ENCODE measurements at regions not wholly inside any gene's neighbourhood (a gene's known extent, or its start where the extent isn't known, plus 50 kb on each side); places are given as distances from the start of the nearest gene placed in this dataset.
A peak's percentile ranks its signal among the peaks of the same experiment; 100 is the strongest.
"Not testable (repeated sequence)": the region's sequence is repeated elsewhere in the genome, so short reads cannot be mapped to it uniquely, and the experiment has no call there.

DNA sequence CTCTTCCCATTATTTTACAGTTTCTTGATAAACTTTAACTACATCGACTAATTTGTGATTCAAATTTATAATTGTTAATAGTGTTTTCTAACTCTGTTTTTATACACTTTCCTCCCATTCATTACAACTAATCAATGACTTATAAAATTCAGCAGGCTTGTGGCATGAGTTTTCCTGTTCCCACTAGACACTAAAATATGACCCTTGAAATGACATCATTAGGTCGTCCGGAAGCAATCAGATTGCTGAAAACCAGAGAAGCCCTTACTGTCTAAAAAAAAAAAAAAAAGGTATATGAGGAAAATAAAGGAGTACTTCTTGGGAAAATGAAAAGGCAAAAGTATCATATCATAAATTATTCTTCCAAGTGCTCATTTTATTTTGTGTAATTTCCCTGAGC, 553.7 kb downstream of the ZNF608 start:
- FAIRE-seq (no peak), DNase-seq (ENCODE audit: low spot score) (no peak)

DNA sequence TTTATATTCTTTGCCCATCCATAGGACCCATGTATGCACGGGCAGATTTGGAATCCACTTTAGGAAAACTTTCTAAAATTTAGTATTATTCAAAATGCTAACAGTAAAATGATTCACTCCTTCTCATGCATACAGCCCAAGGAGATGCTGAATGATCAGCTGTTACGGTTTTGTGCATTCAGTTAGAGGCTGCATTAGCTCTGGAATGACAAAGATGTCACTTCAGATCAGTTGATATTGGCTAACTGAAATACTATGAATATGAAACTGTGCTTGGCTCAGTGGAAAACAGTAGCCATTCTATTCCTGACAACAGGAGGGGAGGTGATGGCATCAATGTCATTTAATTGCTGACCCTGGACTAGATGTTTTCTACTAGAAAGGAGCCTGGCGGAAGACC, 560.7 kb downstream of the ZNF608 start:
- no peak for FAIRE-seq
- DNase-seq (ENCODE audit: low spot score): no peak

DNA sequence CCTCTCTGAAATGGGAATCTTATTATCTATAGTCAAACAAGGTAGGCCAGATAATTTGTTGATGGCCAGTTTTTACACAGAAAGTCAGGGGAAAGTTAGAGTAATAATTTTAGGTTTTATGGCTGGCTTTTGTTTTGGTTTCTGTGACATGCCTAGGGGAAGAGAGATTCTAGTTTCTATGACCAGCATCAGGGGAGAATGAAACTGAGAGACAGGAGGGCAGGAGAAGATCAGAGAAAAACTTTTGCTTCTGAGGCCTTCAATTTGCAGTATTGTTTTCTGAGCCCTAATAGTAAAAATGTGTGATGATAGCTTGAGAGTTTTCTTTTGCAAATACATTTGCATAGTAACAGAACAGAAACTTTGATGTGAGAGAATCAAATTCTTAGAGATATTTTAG, 564.3 kb downstream of the ZNF608 start:
- FAIRE-seq: no peak
- no peak for DNase-seq (ENCODE audit: low spot score)

DNA sequence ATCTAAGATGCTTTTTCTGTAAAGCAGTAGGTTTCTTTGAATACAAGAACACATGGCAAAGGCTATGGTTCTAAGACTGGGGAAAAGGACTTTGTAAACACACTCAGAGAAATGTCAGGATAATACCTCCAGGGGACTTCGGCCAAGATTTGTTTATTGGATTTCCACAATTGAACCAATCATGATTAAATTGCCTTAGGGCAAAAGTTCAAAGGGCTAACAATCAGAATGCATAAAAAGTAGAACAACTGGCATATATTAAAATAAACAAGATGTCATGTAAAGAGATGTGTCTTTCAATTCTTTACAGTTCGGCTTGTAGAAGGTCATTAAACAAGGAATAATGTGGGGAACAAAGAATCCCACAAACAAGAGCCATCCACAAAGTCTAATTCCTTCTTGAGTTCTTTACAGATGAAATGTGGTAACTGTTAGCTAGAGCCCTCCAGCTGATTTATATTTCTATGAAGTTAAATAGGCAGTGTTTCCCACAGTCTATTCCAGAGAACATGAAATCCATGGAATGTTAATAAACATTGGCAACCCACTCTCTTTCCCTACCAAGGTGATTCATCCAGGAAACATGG, 565.5 kb downstream of the ZNF608 start:
- no peak for FAIRE-seq
- no peak for DNase-seq (ENCODE audit: low spot score)

DNA sequence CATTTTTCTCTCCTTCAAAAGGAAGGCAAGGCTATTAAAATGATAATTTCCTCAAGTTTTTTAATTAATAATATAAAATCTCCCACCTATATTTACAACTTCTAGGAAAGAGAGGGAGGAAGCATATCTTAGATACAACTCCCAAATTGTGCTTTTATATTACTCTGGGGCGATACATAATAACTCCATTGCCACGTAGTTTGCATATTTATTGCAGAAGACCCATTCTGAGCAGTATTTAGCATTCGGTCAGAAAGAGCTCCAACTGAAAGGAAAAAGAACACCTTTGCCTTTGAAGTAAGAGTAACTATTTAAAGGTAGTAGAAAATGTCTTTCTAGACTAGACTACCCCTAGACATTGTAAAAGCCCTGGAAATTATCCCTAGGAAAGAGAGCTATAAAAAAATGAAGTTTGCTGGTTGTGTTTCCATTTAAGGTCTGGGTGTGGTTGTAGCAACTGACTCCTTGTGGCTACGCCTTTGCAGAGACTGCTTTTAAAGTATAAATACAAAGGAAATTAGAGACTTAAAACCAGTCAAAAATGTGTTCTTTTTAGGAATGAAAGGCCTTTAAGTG, 566.1 kb downstream of the ZNF608 start:
- DNase-seq (ENCODE audit: low spot score) (no peak), FAIRE-seq (no peak)

DNA sequence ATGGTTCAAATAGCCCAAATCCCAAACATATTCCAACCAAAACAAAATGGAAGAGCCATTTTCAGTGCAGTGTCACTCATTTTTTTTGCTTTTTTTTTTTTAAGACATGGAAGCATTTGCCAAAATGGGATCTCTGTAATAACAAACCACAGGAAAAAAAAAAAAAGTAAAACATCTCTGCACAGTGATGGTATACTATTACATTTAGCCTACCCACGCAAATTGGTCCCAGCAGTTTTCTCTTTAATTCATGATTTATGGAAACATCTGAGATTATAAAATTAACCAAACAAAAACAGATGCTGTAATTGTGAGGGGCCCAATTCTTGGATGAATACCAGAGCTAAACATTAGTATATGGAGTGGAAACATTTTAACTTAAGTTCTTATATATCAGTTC, 566.6 kb downstream of the ZNF608 start:
- no peak for DNase-seq (ENCODE audit: low spot score)
- FAIRE-seq: no peak

DNA sequence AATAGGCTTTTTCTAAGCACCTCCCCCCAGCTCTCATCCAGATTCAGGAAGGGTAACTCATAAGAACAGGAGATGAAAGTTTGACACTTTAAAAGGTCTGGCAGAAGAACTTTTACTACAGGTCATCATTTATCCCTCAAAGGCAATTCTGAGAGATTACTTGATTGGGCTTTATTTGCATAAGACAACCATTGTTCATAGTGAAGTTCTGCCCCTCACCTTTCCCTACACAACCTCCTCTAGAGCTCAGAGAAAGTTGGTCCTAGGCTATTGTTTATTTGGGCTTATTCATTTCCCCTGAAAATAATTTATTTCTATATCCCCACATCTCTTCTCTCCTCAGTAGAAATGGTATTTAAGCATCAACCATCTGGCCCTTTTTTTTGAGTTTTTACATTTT, 568.4 kb downstream of the ZNF608 start:
- DNase-seq (ENCODE audit: low spot score): no peak
- FAIRE-seq: no peak

DNA sequence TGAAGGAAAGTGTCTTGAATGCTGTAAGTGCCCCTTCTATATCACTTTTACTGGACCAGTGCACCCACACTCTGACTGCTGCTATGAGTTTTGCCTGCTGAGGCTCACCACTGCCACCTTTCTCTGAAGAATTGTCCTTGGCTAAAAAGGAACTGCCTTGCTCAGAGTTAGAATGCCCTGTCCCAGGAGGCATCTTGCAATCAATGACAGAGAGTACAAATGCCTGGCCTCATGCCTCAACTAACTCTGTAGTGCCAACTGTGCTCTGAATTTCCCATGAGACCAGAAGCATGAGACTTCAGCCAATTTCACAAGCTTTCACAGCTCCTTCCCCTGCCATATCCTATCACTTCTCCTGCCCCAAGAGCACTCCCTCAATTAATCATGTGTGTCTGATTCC, 569.7 kb downstream of the ZNF608 start:
- no peak for FAIRE-seq
- no peak for DNase-seq (ENCODE audit: low spot score)

DNA sequence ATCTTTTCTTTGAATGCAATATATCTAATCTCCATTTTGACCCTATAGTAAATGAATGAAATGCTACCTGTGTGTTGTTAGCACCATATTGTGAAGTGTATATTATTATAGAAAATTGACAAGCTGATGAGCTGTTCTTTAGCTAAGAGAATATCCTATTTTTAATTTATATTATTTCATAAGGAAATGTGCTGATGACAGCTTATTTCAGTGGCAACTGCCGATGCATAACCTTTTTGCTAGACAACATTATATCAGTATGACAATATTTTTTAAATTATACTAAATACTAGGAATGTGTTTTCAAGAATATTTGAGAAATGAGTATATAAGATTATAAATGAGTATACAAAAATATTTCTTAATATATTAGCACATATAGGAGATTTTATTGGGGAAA, 573.1 kb downstream of the ZNF608 start:
- DNase-seq (ENCODE audit: low spot score) (no peak), FAIRE-seq (no peak)

DNA sequence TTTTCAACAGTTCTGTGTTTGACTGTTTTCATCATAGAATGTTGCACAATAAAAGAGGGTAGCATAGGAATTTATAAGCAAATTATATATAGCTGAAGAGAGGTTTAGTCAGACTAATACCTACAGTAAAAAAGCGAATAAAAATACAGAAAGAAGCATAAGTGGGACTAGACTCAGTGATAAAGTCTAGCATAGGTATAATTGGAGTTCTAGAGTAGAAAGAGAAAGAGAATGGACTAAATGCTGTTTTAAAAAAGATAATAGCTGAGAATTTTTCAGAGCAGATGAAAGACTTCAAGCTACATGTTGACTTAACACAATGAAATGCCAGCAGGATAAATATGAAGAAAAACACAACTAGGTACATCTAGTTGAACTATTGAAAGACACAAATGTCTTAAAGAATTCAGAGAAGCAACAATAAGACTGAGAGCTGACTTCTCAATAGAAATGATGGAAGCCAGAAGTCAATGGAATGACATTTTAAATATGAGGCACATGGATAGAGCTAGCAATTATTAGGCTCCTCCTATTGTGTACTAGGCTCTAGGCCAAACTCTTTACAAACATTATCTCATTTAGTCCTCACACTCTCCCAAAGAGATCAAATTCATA, 573.9 kb downstream of the ZNF608 start:
- FAIRE-seq (no peak), DNase-seq (ENCODE audit: low spot score) (no peak)

DNA sequence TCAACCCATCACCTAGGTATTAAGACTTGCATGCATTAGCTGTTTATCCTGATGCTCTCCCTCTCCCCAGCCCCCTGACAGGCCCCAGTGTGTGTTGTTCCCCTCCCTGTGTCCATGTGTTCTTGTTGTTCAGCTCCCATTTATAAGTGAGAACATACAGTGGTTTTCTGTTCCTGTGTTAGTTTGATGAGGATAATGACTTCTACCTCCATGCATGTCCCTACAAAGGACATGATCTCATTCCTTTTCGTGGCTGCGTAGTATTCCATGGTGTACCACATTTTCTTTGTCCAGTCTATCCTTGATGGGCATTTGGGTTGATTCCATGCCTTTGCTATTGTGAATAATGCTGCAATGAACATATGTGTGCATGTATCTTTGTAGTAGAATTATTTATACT, 578.3 kb downstream of the ZNF608 start:
- DNase-seq (ENCODE audit: low spot score); FAIRE-seq: not testable (repeated sequence)

DNA sequence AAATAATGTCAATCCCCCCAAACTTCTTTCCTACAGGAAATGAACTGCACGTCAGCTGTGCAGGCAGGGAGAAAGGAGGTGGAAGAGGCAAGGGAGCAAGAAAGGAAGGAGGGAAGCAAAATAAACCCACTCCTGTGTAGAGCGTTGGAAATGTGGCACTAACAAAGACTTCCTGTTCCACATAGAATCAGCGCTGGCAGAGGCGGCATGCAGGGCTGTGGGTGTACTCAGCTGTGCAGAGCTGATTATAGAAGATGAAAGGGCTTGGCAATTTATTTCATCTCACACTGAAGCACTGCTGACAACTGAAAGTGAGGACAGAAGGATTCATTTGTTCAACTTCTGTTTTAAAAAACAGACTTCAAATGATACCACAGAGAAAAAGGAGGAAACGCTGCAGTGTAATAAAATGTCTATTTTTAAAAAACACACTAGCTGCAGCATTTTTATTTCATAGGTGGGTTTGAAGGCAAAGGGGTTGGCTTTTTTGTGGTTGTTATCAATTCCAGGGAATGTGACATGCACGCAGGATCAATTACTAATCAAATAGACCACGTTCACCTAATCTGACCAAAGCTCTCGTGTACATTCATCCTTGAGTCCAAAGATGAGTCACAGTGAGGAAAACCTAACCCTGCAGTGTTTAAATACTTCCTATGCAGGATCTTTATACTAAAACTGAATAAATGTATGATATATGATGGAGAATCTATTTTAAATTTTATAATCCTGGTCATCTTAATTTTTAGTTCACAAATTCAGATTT, 583.5 kb downstream of the ZNF608 start:
- FAIRE-seq (peak; percentile 72), DNase-seq (ENCODE audit: low spot score) (no peak)

DNA sequence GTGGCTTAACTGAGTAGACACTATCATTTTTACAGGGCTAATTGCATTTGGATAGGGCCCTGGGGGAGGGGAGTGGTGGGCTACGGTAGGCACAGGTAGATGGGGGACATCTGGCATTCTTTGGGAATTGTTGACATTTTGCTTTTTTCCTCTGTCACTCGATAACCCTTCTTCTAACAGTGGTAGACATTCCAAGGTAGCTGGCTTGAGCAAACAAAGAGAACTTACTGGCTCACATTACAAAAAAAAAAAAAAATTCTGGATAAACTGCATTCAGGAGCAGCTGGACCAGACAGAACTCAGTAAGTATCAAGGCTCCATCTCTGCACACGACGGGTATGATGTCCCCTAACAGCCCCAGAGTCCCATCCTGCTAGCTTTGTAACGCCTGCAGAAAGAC, 585.2 kb downstream of the ZNF608 start:
- FAIRE-seq (no peak), DNase-seq (ENCODE audit: low spot score) (no peak)

DNA sequence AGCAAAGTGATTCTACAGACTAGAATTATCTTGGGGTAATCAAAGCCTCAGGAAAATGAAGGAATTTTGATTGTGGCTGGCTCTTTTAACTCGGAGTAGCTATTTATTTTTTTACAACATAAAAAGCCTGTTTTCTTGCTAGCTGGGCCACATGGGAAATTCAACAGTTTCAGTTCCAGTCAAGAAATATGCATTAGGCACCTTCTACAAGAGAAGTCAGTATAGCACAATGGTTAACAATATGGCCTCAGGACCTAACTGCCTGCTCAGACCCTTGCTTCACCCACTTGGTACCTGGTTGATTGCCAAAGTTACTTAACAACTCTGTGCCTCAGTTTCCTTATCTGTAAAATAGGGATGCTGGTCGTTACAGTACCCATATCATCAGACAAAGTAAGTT, 586.2 kb downstream of the ZNF608 start:
- no peak for DNase-seq (ENCODE audit: low spot score)
- no peak for FAIRE-seq

DNA sequence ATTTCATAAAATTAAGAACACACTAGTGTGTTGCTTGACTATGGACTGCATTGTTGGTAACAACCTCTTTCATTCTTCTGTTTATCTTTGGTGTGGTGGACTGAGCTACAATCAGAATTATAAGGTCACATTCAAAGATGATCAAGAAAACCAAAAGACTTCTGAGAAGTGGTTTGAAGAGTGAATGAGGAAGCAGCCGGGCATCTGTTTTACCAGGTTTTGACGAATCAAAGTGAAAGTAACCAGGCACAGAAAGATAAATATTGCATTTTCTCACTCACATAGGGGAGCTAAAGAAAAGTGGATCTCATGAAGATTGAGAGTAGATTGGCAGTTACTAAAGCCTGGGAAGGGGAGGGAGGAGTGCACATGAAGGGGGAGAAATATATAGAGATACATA, 589.1 kb downstream of the ZNF608 start:
- FAIRE-seq (no peak), DNase-seq (ENCODE audit: low spot score) (no peak)

DNA sequence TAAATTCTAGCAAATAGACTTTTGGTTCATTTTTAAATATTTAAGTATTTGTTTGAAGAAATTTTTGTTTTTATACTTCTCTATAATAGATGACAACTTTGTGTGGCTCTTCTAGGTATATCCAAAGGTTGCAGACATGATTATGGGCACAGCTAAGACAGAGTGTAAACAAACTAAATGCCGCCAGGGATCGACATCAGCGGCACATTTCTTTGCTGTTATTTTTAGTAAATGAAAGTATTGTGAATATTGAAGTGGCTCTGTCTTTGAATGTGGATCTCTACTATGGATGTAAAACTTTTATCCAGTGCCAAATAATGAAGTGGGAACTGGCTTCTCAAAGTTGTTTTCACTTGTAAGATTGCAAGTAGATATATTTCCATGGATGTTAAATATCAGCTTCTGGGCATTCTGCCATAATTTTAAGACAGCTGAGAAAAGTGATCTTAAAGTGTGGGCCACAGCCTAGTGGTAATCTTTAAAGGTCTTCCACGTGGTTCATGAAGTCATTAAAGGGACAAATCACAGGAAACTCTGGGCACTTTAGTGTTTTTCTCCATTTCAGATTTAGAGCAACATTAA, 589.9 kb downstream of the ZNF608 start:
- no peak for DNase-seq (ENCODE audit: low spot score)
- FAIRE-seq: no peak

DNA sequence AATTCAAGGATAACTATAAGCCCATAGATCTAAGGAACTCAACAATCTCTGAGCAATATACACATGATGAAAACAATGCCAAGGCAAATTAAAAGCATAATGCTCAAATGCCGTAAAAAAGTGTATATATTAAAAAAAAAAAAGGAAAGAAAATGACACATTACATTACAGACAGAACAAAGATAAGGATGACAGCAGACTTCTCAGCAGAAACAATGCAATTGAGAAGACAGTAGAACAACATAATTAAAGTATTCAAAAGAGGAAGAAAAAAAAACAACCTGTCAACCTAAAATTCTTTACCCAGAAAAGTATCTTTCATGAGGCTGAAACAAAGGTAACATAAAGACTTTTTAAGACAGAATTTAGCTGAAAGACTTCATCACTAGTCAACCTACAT, 591.7 kb downstream of the ZNF608 start:
- DNase-seq (ENCODE audit: low spot score) (no peak), FAIRE-seq (no peak)

DNA sequence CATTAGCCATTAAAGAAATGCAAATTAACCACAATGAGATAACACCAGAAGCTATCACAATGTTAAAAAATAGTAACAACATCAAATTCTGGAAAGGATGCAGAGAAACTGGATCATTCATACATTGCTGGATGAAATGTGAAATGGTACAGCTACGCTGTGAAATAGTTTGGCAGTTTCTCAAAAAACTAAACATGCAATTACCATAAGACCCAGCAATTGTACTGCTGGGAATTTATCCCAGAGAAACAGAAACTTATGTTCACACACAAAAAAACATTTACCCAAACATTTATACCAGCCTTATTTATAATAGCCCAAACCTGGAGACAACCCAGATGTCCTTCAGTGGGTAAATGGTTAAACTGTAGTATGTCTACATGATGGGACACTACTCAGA, 592.9 kb downstream of the ZNF608 start:
- no peak for FAIRE-seq
- DNase-seq (ENCODE audit: low spot score): no peak

DNA sequence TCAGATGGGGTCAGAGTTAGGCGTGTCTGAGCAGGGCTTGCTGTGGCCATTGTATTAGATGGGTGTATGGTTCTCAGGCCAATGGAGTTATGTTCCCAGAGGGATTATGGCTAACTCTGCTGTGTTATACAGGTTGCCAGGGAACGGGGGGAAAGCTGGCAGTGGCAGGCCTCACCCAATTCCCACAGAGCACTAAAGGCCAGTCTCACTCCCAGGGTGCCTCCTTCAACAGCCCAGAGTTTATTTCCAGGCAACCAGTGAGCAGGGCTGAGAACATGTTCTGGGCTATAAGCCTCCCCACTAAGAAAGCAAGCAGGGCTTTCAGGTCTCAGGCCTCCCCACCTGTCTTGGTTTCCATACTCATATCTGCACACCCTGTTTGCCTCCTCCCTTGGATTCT, 597.9 kb downstream of the ZNF608 start:
- DNase-seq (ENCODE audit: low spot score) (no peak), FAIRE-seq (no peak)

DNA sequence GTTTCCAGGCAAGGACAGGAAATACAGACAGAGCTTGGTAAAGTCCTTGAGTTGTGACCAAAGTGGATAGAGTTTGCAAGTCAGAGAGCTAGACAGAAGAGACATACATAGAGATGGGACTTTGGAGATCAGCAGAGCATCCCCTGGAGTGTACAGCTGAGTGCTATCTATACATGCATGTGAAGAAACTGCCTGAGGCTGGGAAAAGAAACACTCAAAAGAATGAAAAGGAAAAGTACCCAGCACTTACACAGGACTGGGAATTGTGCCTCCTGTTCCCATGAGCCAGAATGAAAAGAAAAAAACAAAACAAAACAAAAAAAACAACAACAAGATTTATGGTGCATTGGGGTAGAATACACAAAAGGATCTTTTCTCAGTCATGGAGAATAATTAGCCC, 606.4 kb downstream of the ZNF608 start:
- FAIRE-seq (no peak), DNase-seq (ENCODE audit: low spot score) (no peak)

DNA sequence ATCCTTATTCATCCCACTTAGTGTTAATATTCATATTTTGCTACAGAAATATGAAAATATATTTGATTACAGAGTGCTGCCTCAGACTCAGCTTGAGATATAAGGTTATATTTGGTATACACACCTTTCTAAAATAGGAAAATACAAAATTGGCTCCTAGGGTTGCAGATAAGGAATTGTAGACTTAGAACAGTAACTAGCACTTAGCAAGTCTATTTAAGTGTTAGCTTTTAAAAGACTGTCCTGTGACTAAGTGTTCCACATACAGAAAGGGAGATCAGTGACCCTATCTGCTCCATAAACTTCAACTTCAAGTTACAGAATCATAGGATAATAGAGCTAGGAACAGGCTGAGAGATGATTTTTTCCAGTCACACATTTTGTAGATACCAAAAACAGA, 607.0 kb downstream of the ZNF608 start:
- FAIRE-seq (no peak), DNase-seq (ENCODE audit: low spot score) (no peak)

DNA sequence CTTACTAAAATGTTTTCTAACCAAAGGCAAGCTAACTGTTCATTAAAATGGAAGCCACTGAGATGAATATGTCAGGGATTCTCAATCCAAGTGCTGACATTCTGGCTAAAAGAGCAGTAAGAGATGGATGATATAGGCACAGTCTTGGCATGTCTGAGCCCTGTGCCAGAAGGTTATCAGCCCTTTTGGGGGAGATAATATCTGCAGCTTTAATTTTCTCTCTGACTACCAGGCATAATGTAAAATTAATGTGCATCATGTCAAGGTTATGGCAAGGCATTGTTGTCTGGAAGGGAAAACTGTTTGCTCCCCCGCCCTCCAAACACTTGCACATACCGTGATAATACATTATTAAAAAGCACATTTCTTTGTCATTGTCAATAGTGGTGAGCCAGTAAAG, 609.8 kb downstream of the ZNF608 start:
- no peak for FAIRE-seq
- DNase-seq (ENCODE audit: low spot score): no peak

Measured in RCC 7860 (cell line).